ENCODE measurements at regions not wholly inside any gene's neighbourhood (a gene's known extent, or its start where the extent isn't known, plus 50 kb on each side); places are given as distances from the start of the nearest gene placed in this dataset.

DNA sequence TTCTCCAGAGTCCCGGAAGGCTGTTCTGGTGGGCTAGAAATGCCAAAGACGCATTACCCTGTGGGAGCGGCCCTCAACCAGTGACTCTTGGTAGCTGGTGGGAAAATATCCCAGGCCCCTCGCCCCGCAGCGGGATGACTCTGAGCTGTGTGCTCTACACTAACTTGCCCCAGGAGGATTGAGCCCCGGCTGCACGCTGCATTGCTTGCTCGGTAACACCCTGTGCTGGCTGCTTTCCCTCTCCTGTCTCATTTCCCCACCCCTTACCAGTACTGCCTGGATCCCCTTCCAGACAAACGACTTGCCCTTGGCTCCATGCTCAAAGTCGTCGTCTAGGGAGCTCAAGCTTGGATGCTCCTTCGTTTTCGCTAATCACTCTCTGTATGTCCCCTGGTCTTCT, 411.8 kb upstream of the SULF2 start:
- H3K9me3 ChIP-seq = no peaks in the 10 kb centered on the region
- TF ChIP-seq, protein P1, sequence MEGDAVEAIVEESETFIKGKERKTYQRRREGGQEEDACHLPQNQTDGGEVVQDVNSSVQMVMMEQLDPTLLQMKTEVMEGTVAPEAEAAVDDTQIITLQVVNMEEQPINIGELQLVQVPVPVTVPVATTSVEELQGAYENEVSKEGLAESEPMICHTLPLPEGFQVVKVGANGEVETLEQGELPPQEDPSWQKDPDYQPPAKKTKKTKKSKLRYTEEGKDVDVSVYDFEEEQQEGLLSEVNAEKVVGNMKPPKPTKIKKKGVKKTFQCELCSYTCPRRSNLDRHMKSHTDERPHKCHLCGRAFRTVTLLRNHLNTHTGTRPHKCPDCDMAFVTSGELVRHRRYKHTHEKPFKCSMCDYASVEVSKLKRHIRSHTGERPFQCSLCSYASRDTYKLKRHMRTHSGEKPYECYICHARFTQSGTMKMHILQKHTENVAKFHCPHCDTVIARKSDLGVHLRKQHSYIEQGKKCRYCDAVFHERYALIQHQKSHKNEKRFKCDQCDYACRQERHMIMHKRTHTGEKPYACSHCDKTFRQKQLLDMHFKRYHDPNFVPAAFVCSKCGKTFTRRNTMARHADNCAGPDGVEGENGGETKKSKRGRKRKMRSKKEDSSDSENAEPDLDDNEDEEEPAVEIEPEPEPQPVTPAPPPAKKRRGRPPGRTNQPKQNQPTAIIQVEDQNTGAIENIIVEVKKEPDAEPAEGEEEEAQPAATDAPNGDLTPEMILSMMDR (IDR thresholded peaks at IDR 0.05) = no peak
- no peak overlapping the region for H3K4me3 ChIP-seq (ENCODE audit: low read depth in 1 of 2, low read length in 1 of 2)
- H3K27me3 ChIP-seq = no peaks in the 10 kb centered on the region
- no peaks in the 10 kb centered on the region for H3K36me3 ChIP-seq
- no peaks in the 10 kb centered on the region for H3K4me1 ChIP-seq (ENCODE audit: control insufficient read depth in 1 of 2, insufficient read depth in 1 of 2, low read depth in 1 of 2, low read length in 1 of 2)
- H3K27ac ChIP-seq = no peak overlapping the region

DNA sequence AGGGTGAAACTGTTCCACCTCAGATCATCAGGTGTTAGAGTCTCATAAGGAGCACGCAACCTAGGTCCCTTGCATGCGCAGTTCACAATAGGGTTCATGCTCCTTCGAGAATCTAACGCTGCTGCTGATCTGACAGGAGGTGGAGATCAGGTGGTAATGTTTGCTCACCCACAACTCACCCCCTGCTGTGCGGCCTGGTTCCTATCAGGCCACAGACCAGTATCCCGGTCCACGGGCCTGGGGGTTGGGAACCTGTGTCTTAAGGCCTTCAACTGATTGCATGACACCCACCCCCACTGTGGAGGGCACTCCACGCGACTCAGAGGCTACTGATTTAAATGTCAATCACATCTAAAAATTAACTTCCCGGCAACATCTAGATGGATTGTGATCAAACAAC, 411.2 kb upstream of the SULF2 start:
- TF ChIP-seq, protein P1 (IDR thresholded peaks at IDR 0.05) = no peak
- no peaks in the 10 kb centered on the region for H3K4me1 ChIP-seq (ENCODE audit: control insufficient read depth in 1 of 2, insufficient read depth in 1 of 2, low read depth in 1 of 2, low read length in 1 of 2)
- H3K9me3 ChIP-seq = no peaks in the 10 kb centered on the region
- no peaks in the 10 kb centered on the region for H3K27me3 ChIP-seq
- H3K27ac ChIP-seq = no peak overlapping the region
- no peaks in the 10 kb centered on the region for H3K36me3 ChIP-seq
- no peak overlapping the region for H3K4me3 ChIP-seq (ENCODE audit: low read depth in 1 of 2, low read length in 1 of 2)

DNA sequence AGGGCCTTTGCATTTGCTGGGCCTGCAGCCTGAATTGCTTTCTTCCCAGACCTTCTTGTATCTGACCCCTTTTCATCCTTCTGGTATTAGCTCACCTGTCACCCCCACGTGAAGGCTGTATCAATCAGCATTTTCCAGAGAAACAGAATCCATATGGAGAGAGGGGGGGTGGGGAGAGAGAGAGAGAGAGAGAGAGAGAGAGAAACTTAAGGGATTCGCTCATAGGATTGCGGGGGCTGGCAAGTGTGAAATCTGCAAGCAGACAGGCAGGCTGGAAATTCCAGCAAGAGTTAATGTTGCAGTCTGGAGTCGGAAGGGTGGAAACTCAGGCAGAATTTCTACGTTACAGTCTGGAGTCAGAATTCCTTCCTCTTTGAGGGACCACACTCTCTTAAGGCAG, 410.7 kb upstream of the SULF2 start:
- Histone ChIP-seq H3K27me3 (no peaks in the 10 kb centered on the region), H3K4me3 (ENCODE audit: low read depth in 1 of 2, low read length in 1 of 2) (no peak overlapping the region), H3K36me3 (no peaks in the 10 kb centered on the region), H3K27ac (no peak overlapping the region), H3K9me3 (no peaks in the 10 kb centered on the region), H3K4me1 (ENCODE audit: control insufficient read depth in 1 of 2, insufficient read depth in 1 of 2, low read depth in 1 of 2, low read length in 1 of 2) (no peaks in the 10 kb centered on the region)
- TF ChIP-seq, protein P1 (IDR thresholded peaks at IDR 0.05) = no peak

DNA sequence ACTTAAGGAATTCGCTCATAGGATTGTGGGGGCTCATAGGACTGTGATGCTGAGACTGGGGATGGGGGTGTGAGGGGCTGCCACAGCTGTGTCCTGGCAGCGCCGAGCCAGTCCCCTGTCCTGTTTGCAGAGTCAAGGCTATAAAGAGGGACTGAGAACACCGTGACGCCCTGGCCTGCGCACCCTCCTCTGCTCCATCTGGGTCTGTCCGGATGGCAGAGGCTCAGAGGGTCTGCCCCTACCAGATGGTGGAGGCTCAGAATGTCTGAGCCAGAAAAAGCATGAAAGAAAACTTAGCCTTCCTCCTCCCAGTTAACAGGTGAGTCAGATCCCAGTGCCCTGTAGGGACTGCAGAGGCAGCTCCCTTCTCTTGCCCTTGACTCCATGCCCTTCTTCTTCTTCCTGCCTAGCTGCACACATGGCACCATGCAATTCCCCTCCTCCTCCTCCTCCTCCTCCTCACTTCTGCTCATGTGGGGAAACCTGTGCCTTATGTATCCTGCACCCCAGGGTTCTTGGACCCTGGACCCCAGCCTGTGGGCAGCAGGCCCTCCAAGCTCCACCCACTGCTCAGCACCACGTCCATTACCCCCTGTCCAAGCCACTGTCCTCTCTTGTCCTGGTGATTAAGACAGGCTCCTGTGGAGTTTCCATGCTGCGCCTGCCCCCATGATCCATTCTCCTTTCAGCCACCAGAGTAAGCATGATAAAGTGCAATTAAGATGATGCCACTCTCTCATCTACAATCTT, 410.0 kb upstream of the SULF2 start:
- Histone ChIP-seq H3K4me3 (ENCODE audit: low read depth in 1 of 2, low read length in 1 of 2) (no peak overlapping the region), H3K27me3 (no peaks in the 10 kb centered on the region), H3K4me1 (ENCODE audit: control insufficient read depth in 1 of 2, insufficient read depth in 1 of 2, low read depth in 1 of 2, low read length in 1 of 2) (no peaks in the 10 kb centered on the region), H3K9me3 (no peaks in the 10 kb centered on the region), H3K36me3 (no peaks in the 10 kb centered on the region), H3K27ac (no peak overlapping the region)
- TF ChIP-seq, protein P1 (IDR thresholded peaks at IDR 0.05) = no peak

DNA sequence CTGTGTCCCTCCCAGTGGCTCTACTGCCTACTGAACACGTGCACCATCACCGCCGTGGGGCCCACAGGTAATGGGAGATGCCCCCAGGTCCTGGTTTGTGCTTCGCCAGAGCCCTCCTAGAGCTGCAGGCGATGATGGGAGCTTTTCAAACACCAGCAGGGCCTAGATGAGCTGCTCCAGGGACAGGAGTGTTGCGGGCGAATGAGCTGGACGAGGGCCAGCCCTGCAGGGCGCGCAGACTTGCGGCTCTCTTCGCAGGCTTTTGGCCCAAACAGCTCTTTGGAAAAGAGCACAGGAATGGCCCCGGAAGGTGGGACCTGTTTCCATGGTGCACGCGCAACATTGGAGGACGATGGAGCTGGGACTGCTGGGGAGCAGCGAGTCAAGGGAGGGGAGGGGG, 409.3 kb upstream of the SULF2 start:
- H3K4me3 ChIP-seq (ENCODE audit: low read depth in 1 of 2, low read length in 1 of 2) = no peak overlapping the region
- H3K27ac ChIP-seq = no peak overlapping the region
- H3K4me1 ChIP-seq (ENCODE audit: control insufficient read depth in 1 of 2, insufficient read depth in 1 of 2, low read depth in 1 of 2, low read length in 1 of 2) = no peaks in the 10 kb centered on the region
- no peaks in the 10 kb centered on the region for H3K36me3 ChIP-seq
- H3K9me3 ChIP-seq = no peaks in the 10 kb centered on the region
- no peaks in the 10 kb centered on the region for H3K27me3 ChIP-seq
- TF ChIP-seq, protein P1 (IDR thresholded peaks at IDR 0.05) = no peak
